DOHH2 (cell line): ENCODE measurements at regions not wholly inside any gene's neighbourhood (a gene's known extent, or its start where the extent isn't known, plus 50 kb on each side); places are given as distances from the start of the nearest gene placed in this dataset.

Source experiments
- H3F3A ChIP-seq: fragments of 200-600 bp; sonication (generic), shearing (Covaris generic); 2 replicates; pipeline ENCODE4 v1.6.0; 2016; ENCODE audit warnings: antibody characterized with exemption, mild to moderate bottlenecking; ENCODE audit not compliant: control insufficient read depth, insufficient read depth
- H3K27ac ChIP-seq: fragments of 200-600 bp; sonication (generic); 2 replicates; pipeline ENCODE4 v1.5.1; 2014; ENCODE audit warnings: low read depth, mild to moderate bottlenecking, low read length, moderate library complexity
- H3K27me3 ChIP-seq: fragments of 200-600 bp; sonication (generic); 2 replicates; pipeline ENCODE4 v1.6.1; 2014; ENCODE audit warnings: mild to moderate bottlenecking, low read length, mixed read lengths; ENCODE audit not compliant: control insufficient read depth
- H3K36me3 ChIP-seq: fragments of 200-600 bp; sonication (generic); 2 replicates; pipeline ENCODE4 v1.6.1; 2014; ENCODE audit warnings: mild to moderate bottlenecking, low read length, moderate library complexity, mixed read lengths; ENCODE audit not compliant: control insufficient read depth
- H3K4me1 ChIP-seq: fragments of 200-600 bp; sonication (generic); 2 replicates; pipeline ENCODE4 v1.6.1; 2014; ENCODE audit warnings: mild to moderate bottlenecking, low read length, mixed read lengths; ENCODE audit not compliant: control insufficient read depth
- H3K4me2 ChIP-seq: fragments of 200-600 bp; sonication (generic); 2 replicates; pipeline ENCODE4 v1.6.0; 2014; ENCODE audit warnings: mild to moderate bottlenecking, low read length, moderate library complexity
- H3K4me3 ChIP-seq: fragments of 200-600 bp; sonication (generic); 2 replicates; pipeline ENCODE4 v1.5.1; 2014; ENCODE audit warnings: mild to moderate bottlenecking, low read length, mixed read lengths
- H3K79me2 ChIP-seq: fragments of 200-600 bp; sonication (generic); 2 replicates; pipeline ENCODE4 v1.6.1; 2014; ENCODE audit warnings: mild to moderate bottlenecking, low read length, mixed read lengths; ENCODE audit not compliant: control insufficient read depth
- H3K9me2 ChIP-seq: fragments of 200-600 bp; sonication (generic); replicated peaks from 2 replicates; pipeline ENCODE4 v1.6.1; 2014; ENCODE audit warnings: mild to moderate bottlenecking, low read length, mixed read lengths; ENCODE audit not compliant: control insufficient read depth
- H3K9me3 ChIP-seq: fragments of 200-600 bp; sonication (generic); 2 replicates; pipeline ENCODE4 v1.6.1; 2014; ENCODE audit warnings: antibody characterized with exemption, low read length, mixed read lengths; ENCODE audit not compliant: control insufficient read depth, insufficient read depth
- H4K20me1 ChIP-seq: fragments of 200-600 bp; sonication (generic); 2 replicates; pipeline ENCODE4 v1.6.0; 2014; ENCODE audit warnings: low read depth, mild to moderate bottlenecking, antibody characterized with exemption, low read length, moderate library complexity; ENCODE audit not compliant: control insufficient read depth, insufficient read depth
- EZH2phosphoT487 ChIP-seq: fragments of 200-600 bp; sonication (generic); IDR thresholded peaks from 2 replicates; pipeline ENCODE4 v1.6.1; 2017; ENCODE audit warnings: borderline replicate concordance, mild to moderate bottlenecking, antibody characterized with exemption, low read length, moderate library complexity, mixed read lengths
- TF ChIP-seq, protein P1 (sequence below): fragments of 200-600 bp; sonication (generic); IDR thresholded peaks from one replicate; pipeline ENCODE4 v1.5.1; 2014; ENCODE audit warnings: antibody characterized with exemption, mild to moderate bottlenecking, low read depth, low read length; ENCODE audit not compliant: poor library complexity, severe bottlenecking

DNA sequence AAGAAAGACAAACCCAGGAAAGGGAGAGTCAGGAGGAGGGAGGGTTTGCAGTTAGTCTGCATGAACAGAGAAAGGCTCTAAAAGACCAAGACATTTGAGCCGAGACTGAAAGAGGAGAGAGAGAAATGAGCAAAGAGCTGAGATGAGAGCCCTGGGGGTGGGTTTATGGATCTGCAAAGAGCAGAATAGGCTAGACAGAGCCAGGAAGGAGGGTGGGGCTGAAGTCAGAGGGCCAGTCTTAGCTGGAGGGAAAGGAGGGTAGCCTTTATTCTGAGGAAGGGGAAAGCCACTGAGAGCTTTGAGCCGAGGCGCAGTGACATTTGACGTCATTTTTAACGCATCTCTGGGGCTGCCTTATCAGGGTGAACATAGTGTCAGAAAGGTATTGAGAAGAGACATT, 85.7 kb upstream of the CDH13 start:
- H3F3A ChIP-seq, result no peaks in the 10 kb centered on the region

DNA sequence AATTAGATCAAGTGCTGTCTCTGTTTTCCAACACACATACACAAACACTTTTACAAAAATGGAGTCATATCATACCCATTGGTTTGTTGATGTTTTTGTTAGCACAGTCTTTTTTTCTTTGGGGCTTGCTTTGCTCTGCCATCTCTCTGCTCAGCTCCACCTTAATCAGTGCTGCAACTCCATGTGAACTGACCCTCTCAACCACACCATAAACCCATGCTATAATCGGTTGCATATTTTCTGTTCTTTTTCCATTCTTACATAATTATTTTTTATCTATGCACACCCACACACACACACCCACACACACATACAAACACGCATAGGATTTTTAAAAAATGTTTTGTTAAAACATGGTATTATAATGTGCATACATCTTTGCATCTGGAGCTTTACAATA, 91.0 kb upstream of the CDH13 start:
- Histone ChIP-seq H3K27ac (no peak overlapping the region), H3K4me1 (no peaks in the 10 kb centered on the region), H3K4me2 (no peak overlapping the region), H3K9me3 (no peaks in the 10 kb centered on the region), H3F3A (no peaks in the 10 kb centered on the region), H3K27me3 (no peaks in the 10 kb centered on the region), H3K4me3 (no peak overlapping the region), H4K20me1 (no peaks in the 10 kb centered on the region), H3K79me2 (no peaks in the 10 kb centered on the region), H3K36me3 (no peaks in the 10 kb centered on the region), H3K9me2 (no peaks in the 10 kb centered on the region)
- TF ChIP-seq EZH2phosphoT487, result no peak
- TF ChIP-seq, protein P1, sequence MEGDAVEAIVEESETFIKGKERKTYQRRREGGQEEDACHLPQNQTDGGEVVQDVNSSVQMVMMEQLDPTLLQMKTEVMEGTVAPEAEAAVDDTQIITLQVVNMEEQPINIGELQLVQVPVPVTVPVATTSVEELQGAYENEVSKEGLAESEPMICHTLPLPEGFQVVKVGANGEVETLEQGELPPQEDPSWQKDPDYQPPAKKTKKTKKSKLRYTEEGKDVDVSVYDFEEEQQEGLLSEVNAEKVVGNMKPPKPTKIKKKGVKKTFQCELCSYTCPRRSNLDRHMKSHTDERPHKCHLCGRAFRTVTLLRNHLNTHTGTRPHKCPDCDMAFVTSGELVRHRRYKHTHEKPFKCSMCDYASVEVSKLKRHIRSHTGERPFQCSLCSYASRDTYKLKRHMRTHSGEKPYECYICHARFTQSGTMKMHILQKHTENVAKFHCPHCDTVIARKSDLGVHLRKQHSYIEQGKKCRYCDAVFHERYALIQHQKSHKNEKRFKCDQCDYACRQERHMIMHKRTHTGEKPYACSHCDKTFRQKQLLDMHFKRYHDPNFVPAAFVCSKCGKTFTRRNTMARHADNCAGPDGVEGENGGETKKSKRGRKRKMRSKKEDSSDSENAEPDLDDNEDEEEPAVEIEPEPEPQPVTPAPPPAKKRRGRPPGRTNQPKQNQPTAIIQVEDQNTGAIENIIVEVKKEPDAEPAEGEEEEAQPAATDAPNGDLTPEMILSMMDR, result no peak

More for the DNA sequence above, 85.7 kb upstream of the CDH13 start:
- H3K27me3 ChIP-seq, result no peaks in the 10 kb centered on the region
- no peaks in the 10 kb centered on the region for H3K9me3 ChIP-seq
- H3K4me2 ChIP-seq, result no peak overlapping the region
- no peak for TF ChIP-seq EZH2phosphoT487
- TF ChIP-seq, protein P1, result no peak
- no peaks in the 10 kb centered on the region for H3K4me1 ChIP-seq
- no peak overlapping the region for H3K4me3 ChIP-seq
- no peaks in the 10 kb centered on the region for H3K9me2 ChIP-seq
- no peaks in the 10 kb centered on the region for H4K20me1 ChIP-seq
- no peaks in the 10 kb centered on the region for H3K79me2 ChIP-seq
- no peak overlapping the region for H3K27ac ChIP-seq
- H3K36me3 ChIP-seq, result no peaks in the 10 kb centered on the region

DNA sequence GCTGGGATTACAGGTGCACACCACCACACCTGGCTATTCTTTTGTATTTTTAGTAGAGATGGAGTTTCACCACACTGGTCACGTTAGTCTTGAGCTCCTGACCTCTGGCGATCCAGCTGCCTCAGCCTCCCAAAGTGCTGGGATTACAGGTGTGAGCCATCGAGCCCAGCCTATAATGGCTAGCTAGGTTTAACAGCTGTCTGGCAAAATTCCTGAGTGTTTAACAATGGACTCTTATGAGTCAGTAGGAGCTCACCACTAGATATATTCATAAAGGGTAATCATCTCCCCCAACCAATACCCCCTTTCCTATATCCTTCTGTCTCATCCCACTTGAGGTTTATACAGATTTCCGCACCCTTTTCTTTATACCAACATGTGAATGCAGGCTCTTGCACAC, 91.5 kb upstream of the CDH13 start:
- Histone ChIP-seq H3K36me3 (no peaks in the 10 kb centered on the region), H3K4me1 (no peaks in the 10 kb centered on the region), H3K27me3 (no peaks in the 10 kb centered on the region), H3K9me2 (no peaks in the 10 kb centered on the region), H3K4me2 (no peak overlapping the region), H4K20me1 (no peaks in the 10 kb centered on the region), H3K4me3 (no peak overlapping the region), H3F3A (no peaks in the 10 kb centered on the region), H3K9me3 (no peaks in the 10 kb centered on the region), H3K79me2 (no peaks in the 10 kb centered on the region), H3K27ac (no peak overlapping the region)
- no peak for TF ChIP-seq EZH2phosphoT487
- TF ChIP-seq, protein P1, result no peak

DNA sequence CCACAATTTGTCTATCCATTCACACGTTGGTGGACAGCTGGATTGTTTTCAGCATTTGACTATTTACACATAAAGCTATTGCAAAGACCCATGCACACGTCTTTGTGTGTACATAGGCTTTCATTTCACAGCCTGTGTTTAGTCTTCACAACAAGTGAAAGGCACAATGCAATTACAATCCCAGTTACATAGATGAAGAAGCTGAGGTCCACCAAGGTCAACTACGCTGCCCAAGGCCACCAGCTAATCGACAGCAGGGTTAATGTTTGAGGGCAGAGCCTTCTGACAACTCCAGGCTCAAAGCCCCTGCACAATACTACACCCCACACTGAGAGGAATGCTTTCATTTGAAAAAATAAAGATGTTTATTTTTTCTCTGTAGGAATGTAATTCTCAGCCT, 93.6 kb upstream of the CDH13 start:
- H3K79me2 ChIP-seq, result no peaks in the 10 kb centered on the region
- H3K27me3 ChIP-seq, result no peaks in the 10 kb centered on the region
- TF ChIP-seq, protein P1, result no peak
- H3K27ac ChIP-seq, result no peak overlapping the region
- H3K9me2 ChIP-seq, result no peaks in the 10 kb centered on the region
- no peaks in the 10 kb centered on the region for H3K4me1 ChIP-seq
- H4K20me1 ChIP-seq, result no peaks in the 10 kb centered on the region
- no peaks in the 10 kb centered on the region for H3K9me3 ChIP-seq
- H3F3A ChIP-seq, result no peaks in the 10 kb centered on the region
- no peak overlapping the region for H3K4me2 ChIP-seq
- H3K36me3 ChIP-seq, result no peaks in the 10 kb centered on the region
- no peak overlapping the region for H3K4me3 ChIP-seq
